HG03280 (cell line): ENCODE measurements at regions not wholly inside any gene's neighbourhood (a gene's known extent, or its start where the extent isn't known, plus 50 kb on each side); places are given as distances from the start of the nearest gene placed in this dataset.
"Not testable (repeated sequence)": the region's sequence is repeated elsewhere in the genome, so short reads cannot be mapped to it uniquely, and the experiment has no call there.

Experiments
- ATAC-seq: cut with Tn5 transposase; IDR thresholded peaks from one replicate; pipeline ENCODE4 v1.9.1; 2021; ENCODE audit warnings: mild to moderate bottlenecking, moderate library complexity; ENCODE audit not compliant: unreplicated experiment

DNA sequence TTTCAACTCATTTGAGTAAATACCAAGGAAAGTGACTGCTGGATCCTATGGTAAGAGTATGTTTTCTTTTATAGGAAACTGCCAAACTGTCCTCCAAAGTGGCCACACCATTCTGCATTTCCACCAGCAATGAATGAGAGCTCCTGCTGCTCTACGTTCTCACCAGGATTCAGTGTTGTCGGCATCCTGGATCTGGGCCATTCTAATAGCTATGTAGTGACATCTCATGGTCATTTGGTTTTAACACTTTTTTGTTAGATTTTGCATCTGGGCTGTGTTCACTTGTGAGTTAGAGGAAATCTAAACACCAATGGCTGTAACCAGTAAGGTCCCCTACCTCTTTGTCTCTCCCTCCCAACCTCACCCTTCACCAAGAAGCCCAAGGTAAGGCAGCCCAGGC is 115.9 kb downstream of the ATPSCKMT start:
- no peak for ATAC-seq

GRCh38 chr5:10130881-10131280 is 118.8 kb downstream of the ATPSCKMT start:
- no peak for ATAC-seq

- no peak for ATAC-seq
Measured at GRCh38 chr5:10126900-10127299, 122.8 kb downstream of the ATPSCKMT start.

DNA sequence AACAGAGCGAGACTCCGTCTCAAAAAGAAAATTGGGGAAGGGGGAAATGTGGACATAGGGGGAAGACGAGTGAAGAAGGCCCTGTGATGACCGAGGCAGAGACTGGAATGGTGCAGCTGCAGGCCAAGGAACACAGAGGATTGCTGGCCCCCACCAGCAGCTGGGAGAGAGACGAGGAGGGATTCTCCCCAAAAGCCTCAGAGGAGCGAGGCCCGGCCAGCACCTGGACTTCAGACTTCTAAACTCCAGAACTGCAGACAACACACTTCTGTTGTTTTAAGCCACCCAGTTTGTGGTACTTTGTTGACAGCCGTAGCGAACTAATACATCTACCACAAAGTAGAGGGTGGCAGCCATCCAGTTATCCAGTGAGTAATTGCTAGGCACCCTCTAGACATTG is 124.6 kb downstream of the ATPSCKMT start:
- no peak for ATAC-seq

GRCh38 chr5:10124287-10124686 is 125.4 kb downstream of the ATPSCKMT start:
- ATAC-seq: no peak

GRCh38 chr5:10123254-10123989 is 126.3 kb downstream of the ATPSCKMT start:
- no peak for ATAC-seq

- ATAC-seq: no peak
Measured at GRCh38 chr5:10122076-10122726, 127.5 kb downstream of the ATPSCKMT start.

DNA sequence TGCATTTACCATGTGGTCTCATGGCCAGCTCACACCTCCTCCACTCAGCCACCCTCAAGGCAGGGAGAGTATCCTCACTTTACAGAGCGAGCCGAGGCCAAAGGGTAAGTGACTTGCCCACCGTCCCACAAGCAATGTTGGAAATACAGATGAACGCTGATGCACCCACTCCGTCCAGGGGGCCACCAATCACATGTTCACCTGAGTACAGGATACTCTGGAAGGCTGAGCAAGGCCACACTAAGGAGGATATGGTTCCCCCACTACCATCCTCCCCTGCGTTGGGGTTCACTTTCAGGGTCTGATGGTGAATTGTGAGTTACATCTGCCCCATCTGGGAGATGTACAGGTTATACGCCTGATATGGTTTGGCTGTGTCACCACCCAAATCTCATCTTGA is 128.8 kb downstream of the ATPSCKMT start:
- no peak for ATAC-seq

DNA sequence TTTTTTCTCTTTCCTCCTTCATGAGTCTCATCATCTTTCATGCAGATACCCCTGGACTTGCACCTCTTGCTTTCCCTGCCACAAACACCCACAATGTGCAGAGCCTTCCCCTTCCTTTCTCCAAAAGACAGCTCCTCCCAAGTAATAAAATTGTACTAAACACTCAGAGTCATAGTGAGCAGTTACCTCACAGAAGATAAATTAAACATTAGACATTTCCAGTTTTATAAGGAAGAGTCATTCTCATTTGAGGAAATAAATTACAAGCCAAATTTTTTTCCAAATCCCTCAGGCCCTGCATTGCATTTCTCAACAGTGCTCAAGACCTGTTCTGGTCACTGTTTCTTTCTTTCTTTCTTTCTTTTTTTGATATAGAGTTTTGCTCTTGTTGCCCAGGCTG is 131.5 kb downstream of the ATPSCKMT start:
- no peak for ATAC-seq

DNA sequence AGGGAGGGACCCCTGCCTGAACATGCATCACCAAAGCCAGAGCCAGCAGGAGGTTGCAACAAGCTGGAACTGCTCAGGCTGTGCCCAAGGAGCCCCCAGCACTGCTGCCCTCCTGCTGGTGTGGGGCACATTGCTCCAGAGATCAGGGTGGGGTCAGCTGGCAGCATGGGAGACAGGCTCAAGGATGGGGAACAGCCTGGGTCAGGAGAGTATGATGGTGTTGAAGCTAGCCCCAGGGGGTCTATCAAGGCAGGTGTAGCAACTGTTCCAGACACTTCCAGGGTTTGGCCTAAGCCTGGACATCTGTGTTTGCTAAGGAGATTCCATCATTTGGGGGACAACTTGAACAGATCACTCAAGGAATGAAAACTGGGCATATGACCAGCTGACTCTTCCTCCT is 133.1 kb downstream of the ATPSCKMT start:
- ATAC-seq: no peak

GRCh38 chr5:10115669-10116068 is 134.0 kb downstream of the ATPSCKMT start:
- no peak for ATAC-seq

DNA sequence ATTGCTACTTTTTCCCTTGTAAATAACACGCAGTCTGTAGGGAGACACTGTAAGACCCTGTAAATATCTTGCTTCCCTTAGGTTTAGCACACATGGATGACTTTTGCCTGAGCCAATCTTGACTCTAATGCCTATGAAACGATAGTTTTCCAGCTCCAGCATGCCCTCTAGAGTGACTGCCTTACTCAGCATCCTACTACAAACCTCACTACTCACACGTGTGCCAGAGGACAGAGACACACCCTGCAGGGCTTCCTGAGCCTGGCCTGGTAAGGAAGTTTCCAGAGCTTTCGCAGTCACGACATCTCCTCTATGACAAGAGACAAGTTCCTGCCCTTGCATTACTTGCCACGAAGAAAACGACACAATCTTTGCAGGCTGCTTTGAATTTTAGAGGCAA is 138.1 kb downstream of the ATPSCKMT start:
- ATAC-seq: peak; percentile 47

GRCh38 chr5:10110228-10110627 is 139.5 kb downstream of the ATPSCKMT start:
- no peak for ATAC-seq

GRCh38 chr5:10109299-10109698 is 140.4 kb downstream of the ATPSCKMT start:
- no peak for ATAC-seq

GRCh38 chr5:10106806-10107205 is 142.9 kb downstream of the ATPSCKMT start:
- ATAC-seq: no peak

DNA sequence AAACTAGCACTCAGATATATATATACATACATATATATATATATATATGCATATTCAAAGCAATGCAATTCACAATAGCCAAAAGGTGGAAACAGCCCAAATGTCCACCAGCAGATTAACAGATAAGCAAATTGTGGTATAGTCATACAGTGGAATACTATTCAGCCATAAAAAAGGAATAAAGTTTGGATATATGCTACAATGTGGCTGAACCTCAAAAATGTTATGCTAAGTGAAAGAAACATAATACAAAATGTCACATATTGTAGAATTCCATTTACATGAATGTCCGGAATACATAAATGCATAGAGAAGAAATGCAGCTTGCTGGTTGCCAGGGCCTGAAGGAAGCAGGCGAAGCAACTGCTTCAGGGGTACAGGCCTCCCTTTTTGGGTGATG is 143.4 kb downstream of the ATPSCKMT start:
- no peak for ATAC-seq

- ATAC-seq: no peak
Measured at GRCh38 chr5:10102706-10103497, 146.8 kb downstream of the ATPSCKMT start.

- ATAC-seq: not testable (repeated sequence)
Measured at GRCh38 chr5:10102235-10102634, 147.5 kb downstream of the ATPSCKMT start.

DNA sequence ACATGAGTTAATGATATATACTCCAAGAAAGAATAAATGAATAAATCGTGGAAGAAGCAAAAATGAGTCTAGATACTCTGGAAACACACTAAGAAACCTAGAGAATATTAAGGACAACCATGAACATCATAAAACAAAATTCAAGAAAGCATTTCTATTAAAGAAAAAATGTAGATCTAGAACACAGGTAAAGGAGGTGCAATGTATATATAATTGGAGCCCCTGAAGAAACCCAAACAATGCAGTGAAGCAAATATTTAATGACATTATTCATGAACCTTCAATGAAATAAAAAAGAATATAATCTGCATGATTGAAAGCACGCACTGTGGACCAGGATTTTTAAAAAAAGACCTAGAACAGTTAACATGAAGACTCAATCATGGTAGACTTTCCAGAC is 150.1 kb downstream of the ATPSCKMT start:
- no peak for ATAC-seq

DNA sequence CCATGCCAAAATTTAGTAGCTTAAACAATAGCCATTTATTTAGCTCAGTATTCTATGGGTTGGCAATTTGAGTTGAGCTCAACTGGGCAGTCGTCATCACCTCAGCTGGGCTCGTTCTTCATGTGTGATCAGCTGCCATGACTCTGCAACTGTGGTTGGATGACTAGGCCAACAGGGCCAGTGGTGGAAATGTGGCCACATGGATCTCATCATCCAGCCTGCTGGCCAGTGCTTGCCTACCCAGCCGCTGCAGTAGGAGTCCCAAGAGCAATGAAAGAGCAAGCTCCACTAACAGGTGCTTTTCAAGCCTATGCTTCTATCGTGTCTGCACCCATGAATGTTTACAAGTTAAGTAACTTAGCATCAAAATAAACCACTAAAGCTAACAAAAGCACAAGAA is 158.0 kb downstream of the ATPSCKMT start:
- ATAC-seq: no peak

GRCh38 chr5:10090074-10090473 is 159.6 kb downstream of the ATPSCKMT start:
- ATAC-seq: no peak

DNA sequence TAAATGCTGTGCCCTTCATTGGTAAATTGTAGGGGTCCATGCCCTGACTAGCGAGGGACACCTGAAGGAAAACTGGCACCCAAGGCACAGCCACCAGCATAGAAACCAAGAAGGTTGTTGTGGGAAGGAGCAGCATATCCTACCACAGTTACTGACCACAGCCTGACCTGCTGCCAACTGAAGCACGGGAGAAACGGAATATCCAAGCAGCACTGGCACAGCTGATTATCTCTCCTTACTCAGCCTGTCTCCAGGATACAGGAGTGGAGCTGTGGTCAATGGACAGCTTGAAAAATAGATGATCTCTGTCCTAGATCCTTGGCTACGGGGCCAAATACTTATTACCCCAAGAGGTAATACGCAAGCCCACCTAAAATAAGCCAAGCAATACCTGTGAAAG is 164.5 kb downstream of the ATPSCKMT start:
- ATAC-seq: no peak
